RWPE1 (cell line): ENCODE measurements at regions not wholly inside any gene's neighbourhood (a gene's known extent, or its start where the extent isn't known, plus 50 kb on each side); places are given as distances from the start of the nearest gene placed in this dataset.

ENCODE experiments used
- CTCF ChIA-PET: fragments of 350-600 bp; sonication (Branson Sonifier 250); formaldehyde crosslinking; extraction: SDS; loops from one replicate; lab custom pipeline; 2021; lab: Yijun Ruan, JAX
- POLR2A ChIA-PET: fragments of 400-600 bp; formaldehyde crosslinking; extraction: SDS; loops from one replicate; lab custom pipeline; 2020; ENCODE audit warnings: antibody characterized with exemption; ENCODE audit not compliant: low non-redundant PET; lab: Yijun Ruan, JAX
- DNase-seq: peaks from one replicate; pipeline ENCODE4 v3.0.0; 2012; ENCODE audit warnings: low spot score
- H3K27ac ChIP-seq: fragments of 450-650 bp; 2 replicates; pipeline ENCODE4 v1.5.1; 2017
- TF ChIP-seq, protein P1 (sequence below): fragments of 450-650 bp; conservative IDR thresholded peaks from 2 replicates; pipeline ENCODE4 v1.5.1; 2017; ENCODE audit warnings: low read depth, mild to moderate bottlenecking

DNA sequence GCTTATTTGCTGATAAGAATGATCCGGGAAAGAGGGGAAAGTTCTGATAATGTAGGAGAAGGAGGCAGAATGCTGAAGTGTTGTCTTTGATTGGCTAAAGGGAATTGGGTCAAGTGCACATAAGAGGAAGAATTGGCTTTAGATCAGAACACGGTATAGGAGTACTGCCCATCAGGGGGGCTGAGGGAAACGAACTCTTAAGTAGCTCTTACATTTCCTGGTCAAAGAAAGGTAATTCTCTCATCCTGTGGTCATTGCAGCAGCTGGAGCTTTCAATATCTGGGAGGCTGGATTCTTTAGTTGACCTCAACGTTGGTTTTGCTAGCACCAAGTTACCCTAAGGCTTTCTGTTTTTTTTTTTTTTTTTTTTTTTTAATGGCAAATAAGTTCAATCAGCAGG is 178.7 kb upstream of the NR3C1 start:
- ChIA-PET CTCF (interaction anchor here (0.7 to 0.9 kb wide), 2 partner anchors 12 to 149 kb away, joined by 3 read pairs; no protein-coding TSS in a partner anchor), POLR2A (no interaction called here)
- H3K27ac ChIP-seq: no peak overlapping the region
- no peak for DNase-seq
- TF ChIP-seq, protein P1, sequence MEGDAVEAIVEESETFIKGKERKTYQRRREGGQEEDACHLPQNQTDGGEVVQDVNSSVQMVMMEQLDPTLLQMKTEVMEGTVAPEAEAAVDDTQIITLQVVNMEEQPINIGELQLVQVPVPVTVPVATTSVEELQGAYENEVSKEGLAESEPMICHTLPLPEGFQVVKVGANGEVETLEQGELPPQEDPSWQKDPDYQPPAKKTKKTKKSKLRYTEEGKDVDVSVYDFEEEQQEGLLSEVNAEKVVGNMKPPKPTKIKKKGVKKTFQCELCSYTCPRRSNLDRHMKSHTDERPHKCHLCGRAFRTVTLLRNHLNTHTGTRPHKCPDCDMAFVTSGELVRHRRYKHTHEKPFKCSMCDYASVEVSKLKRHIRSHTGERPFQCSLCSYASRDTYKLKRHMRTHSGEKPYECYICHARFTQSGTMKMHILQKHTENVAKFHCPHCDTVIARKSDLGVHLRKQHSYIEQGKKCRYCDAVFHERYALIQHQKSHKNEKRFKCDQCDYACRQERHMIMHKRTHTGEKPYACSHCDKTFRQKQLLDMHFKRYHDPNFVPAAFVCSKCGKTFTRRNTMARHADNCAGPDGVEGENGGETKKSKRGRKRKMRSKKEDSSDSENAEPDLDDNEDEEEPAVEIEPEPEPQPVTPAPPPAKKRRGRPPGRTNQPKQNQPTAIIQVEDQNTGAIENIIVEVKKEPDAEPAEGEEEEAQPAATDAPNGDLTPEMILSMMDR: no peak

DNA sequence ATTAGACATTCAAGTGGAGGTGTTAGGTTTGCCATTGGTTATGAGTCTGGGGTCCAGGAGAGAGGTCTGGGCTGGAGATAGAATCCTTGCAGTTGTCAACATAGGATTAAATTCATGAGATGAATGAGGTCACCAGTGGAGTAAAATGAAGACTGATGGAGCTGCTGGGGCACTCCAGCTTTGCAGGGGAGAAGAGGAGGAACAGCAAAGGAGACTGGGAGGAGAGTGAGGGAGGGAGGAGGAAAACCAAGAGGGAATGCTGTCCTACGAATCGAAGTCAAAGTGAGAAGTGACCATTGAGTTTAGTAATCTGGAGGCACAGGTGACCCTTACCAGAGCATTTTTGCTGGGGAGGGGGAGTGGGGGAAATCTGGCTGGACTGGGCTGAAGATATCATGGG is 178.2 kb upstream of the NR3C1 start:
- ChIA-PET CTCF (interaction anchor here (0.7 to 0.9 kb wide), 2 partner anchors 11 to 149 kb away, joined by 3 read pairs; no protein-coding TSS in a partner anchor), POLR2A (no interaction called here)

DNA sequence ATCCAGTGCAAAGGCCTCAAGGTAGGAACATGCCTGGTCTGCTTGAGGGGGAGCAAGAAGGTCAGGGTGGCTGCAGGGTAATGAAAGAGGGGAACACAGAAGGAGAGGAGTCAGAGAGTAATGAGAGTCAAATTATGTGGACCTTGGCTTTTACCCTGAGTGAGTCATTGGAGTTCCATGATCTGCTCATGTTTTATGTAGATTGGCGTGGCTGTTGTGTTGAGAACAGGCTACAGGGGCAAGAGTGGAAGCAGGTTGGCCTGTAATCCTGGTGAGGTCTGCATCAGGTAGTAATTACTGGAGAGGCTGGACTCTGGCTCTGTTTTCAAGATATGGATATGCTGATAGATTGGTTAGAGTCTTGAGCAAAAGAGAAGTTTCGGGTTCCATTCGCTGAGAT is 177.7 kb upstream of the NR3C1 start:
- H3K27ac ChIP-seq: no peak overlapping the region
- ChIA-PET POLR2A (no interaction called here), CTCF (no interaction called here)
- no peak for DNase-seq
- TF ChIP-seq, protein P1: no peak

More for the DNA sequence above, 178.2 kb upstream of the NR3C1 start:
- TF ChIP-seq, protein P1: no peak
- DNase-seq: no peak
- no peak overlapping the region for H3K27ac ChIP-seq

DNA sequence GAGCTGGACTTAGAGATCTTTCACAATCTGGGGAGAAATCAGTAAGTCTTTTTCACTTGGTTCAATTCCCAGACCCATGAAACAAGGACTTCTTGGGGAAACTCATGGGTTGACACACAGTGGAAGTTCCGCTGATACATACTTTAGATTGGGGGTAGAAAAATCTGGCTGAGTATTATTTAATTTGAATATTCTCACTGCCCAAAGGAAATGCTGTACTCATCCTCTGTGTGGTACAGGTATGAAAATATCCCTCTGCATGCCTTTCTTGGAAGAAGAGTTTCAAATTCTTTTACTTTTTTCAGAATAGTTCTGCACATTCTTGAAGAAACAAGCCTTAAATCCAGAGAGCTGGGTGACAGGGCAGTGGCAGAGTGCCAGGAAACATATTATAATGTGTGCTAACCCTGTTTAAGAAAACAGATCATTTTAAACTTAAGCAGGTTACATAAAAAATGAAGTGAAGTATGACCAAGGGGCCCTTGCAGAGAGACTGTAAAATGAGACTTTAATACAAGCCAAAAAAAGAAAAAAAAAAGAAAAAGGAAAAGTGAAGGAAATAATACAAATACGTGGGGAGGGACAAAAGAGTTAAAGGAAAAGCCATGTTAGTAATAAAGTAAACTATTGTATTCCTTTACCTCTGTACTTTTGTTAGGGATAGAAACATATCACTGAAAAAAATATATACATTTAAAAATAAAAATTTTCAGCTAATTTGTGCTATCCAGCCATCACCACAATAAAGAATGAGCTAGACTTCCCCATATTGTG is 173.4 kb upstream of the NR3C1 start:
- TF ChIP-seq, protein P1: no peak
- POLR2A ChIA-PET: interaction anchor here (0.5 kb wide), 1 partner anchor 172 kb away, joined by 3 read pairs; no protein-coding TSS in a partner anchor
- H3K27ac ChIP-seq: no peak overlapping the region
- CTCF ChIA-PET: interaction anchor here (0.7 to 0.9 kb wide), 2 partner anchors 14 to 391 kb away, joined by 3 read pairs; no protein-coding TSS in a partner anchor
- no peak for DNase-seq

DNA sequence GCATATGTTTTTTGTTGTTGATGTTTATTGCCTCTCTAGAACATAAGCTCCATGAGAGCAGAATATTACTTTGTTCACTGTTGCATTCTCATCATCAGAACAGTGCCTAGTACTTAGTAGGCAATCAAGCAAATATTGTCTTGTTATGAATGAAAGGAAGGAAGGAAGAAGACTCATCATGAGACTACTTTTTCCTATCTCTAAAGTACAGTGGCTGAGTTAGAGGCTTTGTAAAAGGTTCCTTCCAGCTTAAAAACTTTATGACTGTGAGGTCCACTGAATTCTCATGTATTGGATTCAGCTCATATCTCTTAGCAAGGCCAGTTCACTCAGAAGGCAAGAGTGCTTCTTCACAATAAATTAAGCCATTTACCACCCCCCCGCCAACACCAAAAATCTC is 171.8 kb upstream of the NR3C1 start:
- ChIA-PET CTCF (interaction anchor here (0.5 kb wide), 1 partner anchor 627 kb away, joined by 3 read pairs; no protein-coding TSS in a partner anchor), POLR2A (no interaction called here)
- TF ChIP-seq, protein P1: no peak
- DNase-seq: no peak
- H3K27ac ChIP-seq: no peak overlapping the region

DNA sequence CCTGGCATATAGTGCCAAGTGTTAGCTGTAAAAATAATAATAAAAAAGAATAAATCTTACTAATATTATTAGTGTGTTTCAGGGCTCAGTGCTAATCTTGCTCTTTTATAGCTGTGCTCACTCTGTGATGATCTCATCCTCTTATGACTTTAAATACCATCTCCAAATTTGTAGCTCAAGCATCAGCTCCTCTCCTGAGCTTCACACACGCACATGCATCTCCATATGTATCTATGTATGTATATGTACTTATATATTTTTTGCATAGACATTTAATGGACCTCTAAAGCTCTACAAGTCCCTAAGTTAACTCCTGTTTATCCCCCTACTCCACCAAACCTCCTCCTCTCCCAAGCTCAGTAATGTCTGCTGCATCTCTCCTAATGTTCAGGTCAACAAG is 170.8 kb upstream of the NR3C1 start:
- ChIA-PET CTCF (no interaction called here), POLR2A (no interaction called here)
- no peak for DNase-seq
- TF ChIP-seq, protein P1: no peak
- H3K27ac ChIP-seq: no peak overlapping the region
